ENCODE measurements at regions not wholly inside any gene's neighbourhood (a gene's known extent, or its start where the extent isn't known, plus 50 kb on each side); places are given as distances from the start of the nearest gene placed in this dataset.

DNA sequence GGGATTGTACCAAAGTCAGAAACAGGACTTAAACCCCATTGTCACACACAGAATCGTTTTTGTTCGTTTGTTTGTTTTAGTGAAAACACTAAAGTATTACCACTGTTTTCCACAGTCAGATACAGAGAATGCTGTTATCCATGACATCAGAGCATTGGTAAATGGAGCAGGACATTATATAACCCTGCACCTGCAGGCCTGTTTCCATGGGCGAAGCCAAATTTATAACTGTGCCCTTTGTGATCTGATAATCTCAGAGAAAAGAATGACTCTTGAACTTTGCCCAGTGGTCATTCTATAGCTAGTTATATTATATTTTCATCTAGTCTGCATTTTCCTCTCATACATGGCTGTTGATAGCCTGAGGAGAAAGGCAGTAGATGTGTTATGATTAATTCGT lies 217.6 kb downstream of the TMEM182 start:
- TF ChIP-seq, protein P1, sequence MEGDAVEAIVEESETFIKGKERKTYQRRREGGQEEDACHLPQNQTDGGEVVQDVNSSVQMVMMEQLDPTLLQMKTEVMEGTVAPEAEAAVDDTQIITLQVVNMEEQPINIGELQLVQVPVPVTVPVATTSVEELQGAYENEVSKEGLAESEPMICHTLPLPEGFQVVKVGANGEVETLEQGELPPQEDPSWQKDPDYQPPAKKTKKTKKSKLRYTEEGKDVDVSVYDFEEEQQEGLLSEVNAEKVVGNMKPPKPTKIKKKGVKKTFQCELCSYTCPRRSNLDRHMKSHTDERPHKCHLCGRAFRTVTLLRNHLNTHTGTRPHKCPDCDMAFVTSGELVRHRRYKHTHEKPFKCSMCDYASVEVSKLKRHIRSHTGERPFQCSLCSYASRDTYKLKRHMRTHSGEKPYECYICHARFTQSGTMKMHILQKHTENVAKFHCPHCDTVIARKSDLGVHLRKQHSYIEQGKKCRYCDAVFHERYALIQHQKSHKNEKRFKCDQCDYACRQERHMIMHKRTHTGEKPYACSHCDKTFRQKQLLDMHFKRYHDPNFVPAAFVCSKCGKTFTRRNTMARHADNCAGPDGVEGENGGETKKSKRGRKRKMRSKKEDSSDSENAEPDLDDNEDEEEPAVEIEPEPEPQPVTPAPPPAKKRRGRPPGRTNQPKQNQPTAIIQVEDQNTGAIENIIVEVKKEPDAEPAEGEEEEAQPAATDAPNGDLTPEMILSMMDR (conservative IDR thresholded peaks at IDR 0.05): no peak
- no peak for TF ChIP-seq ZFX (IDR thresholded peaks at IDR 0.05)
- no peak overlapping the region for H3K27ac ChIP-seq

DNA sequence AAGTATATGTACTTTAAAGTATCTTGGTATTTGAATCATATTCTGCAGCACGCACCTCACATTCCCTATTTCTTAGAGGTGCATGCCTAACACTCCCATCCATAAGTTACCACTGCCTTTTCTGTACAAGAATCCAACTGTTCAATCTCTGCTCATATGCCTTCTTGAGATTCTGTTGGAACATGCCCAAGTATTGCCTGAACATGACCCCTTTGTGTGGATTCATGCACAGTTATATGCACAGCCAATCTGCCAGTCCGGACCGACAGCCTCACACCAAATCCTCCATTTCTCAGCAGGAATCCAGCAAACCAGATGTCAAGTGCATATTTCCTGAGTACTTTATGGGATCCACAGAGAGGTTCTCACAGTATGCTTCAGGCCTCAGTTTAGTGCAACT lies 222.0 kb downstream of the TMEM182 start:
- TF ChIP-seq ZFX (IDR thresholded peaks at IDR 0.05): no peak
- TF ChIP-seq, protein P1 (conservative IDR thresholded peaks at IDR 0.05): no peak
- H3K27ac ChIP-seq: no peak overlapping the region

DNA sequence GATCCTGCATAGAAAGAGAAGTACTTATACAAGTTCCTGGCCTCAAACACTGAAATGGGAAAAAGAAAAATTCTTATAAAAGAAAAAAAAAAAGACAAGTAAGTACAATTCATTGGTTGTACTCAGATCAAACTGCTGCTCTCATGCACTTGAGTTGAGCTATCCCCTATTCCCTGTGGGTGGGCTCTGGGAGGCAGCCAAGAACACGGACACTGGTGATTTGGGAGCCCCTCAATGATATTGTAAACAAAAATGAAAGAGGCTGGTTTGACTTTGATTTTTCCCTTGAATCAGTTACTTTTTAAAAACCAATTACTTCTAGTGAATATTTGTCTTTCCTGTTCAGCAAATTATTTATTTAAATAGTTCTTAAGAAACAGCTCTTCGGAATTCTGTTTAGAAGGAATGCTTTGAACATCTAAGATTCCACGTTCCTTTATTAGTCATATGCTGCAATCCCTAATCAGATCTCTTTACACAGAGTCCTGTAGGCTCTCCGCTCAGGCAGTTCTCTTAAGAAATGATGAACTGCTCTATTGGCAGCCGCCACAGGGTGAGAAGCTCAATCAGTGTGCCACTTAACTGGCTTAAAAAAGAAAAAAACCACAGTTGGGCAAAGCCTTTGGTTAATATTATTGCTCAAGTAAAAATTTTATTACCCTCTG lies 225.1 kb downstream of the TMEM182 start:
- TF ChIP-seq ZFX (IDR thresholded peaks at IDR 0.05): no peak
- TF ChIP-seq, protein P1 (conservative IDR thresholded peaks at IDR 0.05): no peak
- no peak overlapping the region for H3K27ac ChIP-seq

DNA sequence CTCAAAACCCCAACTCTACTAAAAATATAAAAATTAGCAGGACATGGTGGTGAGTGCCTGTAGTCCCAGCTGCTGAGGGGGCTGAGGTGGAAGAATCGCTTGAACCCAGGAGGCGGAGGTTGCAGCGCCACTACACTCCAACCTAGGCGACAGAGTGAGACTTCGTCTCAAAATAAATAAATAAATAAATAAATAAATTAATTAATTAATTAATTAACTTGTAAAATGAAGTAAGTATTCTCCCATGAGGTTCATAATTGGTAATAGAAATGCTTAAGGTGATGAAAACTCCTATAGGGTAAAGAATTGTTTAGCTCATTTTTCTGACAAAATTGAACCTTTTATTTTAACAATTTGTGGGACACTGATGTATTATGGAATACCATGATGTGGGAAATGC lies 230.8 kb downstream of the TMEM182 start:
- H3K27ac ChIP-seq: no peak overlapping the region
- TF ChIP-seq ZFX (IDR thresholded peaks at IDR 0.05): no peak
- TF ChIP-seq, protein P1 (conservative IDR thresholded peaks at IDR 0.05): no peak

DNA sequence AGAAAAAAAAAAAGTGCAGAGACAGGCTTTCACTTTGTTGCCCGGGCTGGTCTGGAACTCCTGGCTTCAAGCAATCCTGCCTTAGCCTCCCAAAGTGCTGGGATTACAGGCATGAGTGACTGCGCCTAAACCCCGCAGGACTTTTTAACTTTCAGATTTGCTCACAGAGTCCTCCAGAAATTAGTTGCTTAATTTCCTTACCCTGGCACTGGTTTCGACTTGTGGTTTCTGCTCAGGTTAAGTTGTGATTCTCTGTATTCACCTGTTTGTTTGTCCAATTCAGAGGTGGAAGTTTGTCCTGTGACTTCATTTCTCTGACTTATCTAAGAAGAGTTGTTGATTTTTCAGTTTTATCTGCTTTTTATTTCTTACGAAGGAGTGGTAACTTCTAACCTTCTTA lies 238.1 kb downstream of the TMEM182 start:
- H3K27ac ChIP-seq: no peak overlapping the region
- TF ChIP-seq, protein P1 (conservative IDR thresholded peaks at IDR 0.05): no peak
- no peak for TF ChIP-seq ZFX (IDR thresholded peaks at IDR 0.05)

DNA sequence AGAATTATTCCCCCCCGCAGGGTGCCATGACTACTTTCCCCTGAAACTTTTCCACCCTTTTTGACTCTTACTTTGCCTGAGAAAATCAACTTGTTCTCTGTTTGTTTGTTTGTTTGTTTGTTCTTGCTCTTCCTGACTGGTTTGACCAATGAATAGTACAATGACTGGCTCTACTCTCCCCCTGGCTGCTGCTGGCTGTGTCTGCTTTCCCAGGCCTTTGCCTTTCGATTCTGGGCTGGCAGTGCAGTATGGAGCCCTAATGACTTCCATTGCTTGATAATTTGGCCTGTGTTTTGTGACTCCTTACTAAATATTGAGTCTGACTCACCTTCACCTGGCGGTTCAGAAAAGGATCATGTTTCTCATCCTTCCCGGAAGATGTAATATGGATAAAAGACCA lies 241.1 kb downstream of the TMEM182 start:
- H3K27ac ChIP-seq: no peak overlapping the region
- TF ChIP-seq ZFX (IDR thresholded peaks at IDR 0.05): no peak
- TF ChIP-seq, protein P1 (conservative IDR thresholded peaks at IDR 0.05): no peak

DNA sequence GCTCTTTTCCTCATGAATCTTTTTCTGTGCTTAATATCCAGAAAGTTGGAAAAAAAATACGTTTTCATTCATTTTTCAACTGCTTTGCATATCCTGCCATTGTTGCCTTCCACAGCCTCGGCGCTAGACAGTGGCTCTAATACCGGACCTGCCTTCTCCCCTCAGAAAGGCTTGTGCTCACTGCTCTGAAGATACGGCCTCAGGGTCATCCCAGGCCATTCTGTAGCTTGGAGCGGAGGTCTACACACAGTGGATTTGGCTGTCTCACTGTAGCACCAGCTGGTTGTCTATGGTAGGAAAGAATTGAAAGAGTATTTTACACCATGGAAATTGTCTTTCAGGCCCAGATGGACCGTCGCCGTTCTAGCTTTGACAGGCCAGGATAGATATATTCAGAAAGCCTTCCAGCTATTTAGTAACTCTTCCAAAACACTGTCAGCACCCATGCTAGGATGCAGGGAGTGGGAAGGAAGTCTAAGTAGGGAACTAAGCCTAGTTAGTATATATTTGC lies 242.0 kb downstream of the TMEM182 start:
- H3K27ac ChIP-seq: no peak overlapping the region
- TF ChIP-seq, protein P1 (conservative IDR thresholded peaks at IDR 0.05): no peak
- no peak for TF ChIP-seq ZFX (IDR thresholded peaks at IDR 0.05)

Measured in C4-2B (cell line).